GM12878 (cell line): ENCODE measurements at regions not wholly inside any gene's neighbourhood (a gene's known extent, or its start where the extent isn't known, plus 50 kb on each side); places are given as distances from the start of the nearest gene placed in this dataset.

Experiments
- ATF7 ChIP-seq: fragments of 450-650 bp; IDR thresholded peaks from 2 replicates; pipeline ENCODE4 v1.6.1; 2016; ENCODE audit warnings: low read depth, mild to moderate bottlenecking
- CREM ChIP-seq: IDR thresholded peaks from 2 replicates; pipeline ENCODE4 v1.6.1; 2014; ENCODE audit warnings: antibody characterized with exemption, low read depth
- E2F8 ChIP-seq: fragments of 450-650 bp; IDR thresholded peaks from 2 replicates; pipeline ENCODE4 v1.6.1; 2018; ENCODE audit warnings: mild to moderate bottlenecking, low read depth, moderate library complexity; ENCODE audit not compliant: partially characterized antibody
- HDGF ChIP-seq: fragments of 450-650 bp; IDR thresholded peaks from 2 replicates; pipeline ENCODE4 v1.6.1; 2016; ENCODE audit warnings: antibody characterized with exemption
- MEF2A ChIP-seq: IDR thresholded peaks from 2 replicates; pipeline ENCODE4 v1.6.1; 2011; ENCODE audit warnings: low read depth, mild to moderate bottlenecking, low read length, moderate library complexity; ENCODE audit not compliant: insufficient read depth
- MYB ChIP-seq: fragments of 150-350 bp; IDR thresholded peaks from 2 replicates; pipeline ENCODE4 v1.6.1; 2014; ENCODE audit warnings: mild to moderate bottlenecking, low read depth, low read length, borderline replicate concordance
- NR2C1 ChIP-seq: fragments of 450-650 bp; IDR thresholded peaks from 2 replicates; pipeline ENCODE4 v1.6.1; 2017; ENCODE audit warnings: antibody characterized with exemption, mild to moderate bottlenecking, moderate library complexity
- NRF1 ChIP-seq: conservative IDR thresholded peaks from 2 replicates; pipeline ENCODE4 v1.6.1; 2011; ENCODE audit warnings: mild to moderate bottlenecking, low read depth, low read length, improper control_type of control experiment
- PBX3 ChIP-seq: IDR thresholded peaks from 2 replicates; pipeline ENCODE4 v1.6.1; 2011; ENCODE audit warnings: mild to moderate bottlenecking, low read depth, low read length, moderate library complexity; ENCODE audit not compliant: insufficient replicate concordance
- RCOR1 ChIP-seq: conservative IDR thresholded peaks from 2 replicates; pipeline ENCODE4 v1.6.1; 2012; ENCODE audit warnings: low read depth, low read length, improper control_type of control experiment
- REST ChIP-seq: IDR thresholded peaks from 2 replicates; pipeline ENCODE4 v1.6.1; 2012; ENCODE audit warnings: mild to moderate bottlenecking, low read depth, low read length
- SMAD5 ChIP-seq: IDR thresholded peaks from 2 replicates; pipeline ENCODE4 v1.6.1; 2016; ENCODE audit warnings: antibody characterized with exemption, low read depth
- STAT1 ChIP-seq: fragments of 450-650 bp; conservative IDR thresholded peaks from 2 replicates; pipeline ENCODE4 v1.6.1; 2014; ENCODE audit warnings: antibody characterized with exemption, mild to moderate bottlenecking
- USF1 ChIP-seq: IDR thresholded peaks from 2 replicates; pipeline ENCODE4 v1.6.1; 2011; ENCODE audit warnings: borderline replicate concordance, low read depth, mild to moderate bottlenecking, moderate library complexity, mixed read lengths, low read length; ENCODE audit not compliant: insufficient read depth; ENCODE audit errors: extremely low read length
- YY1 ChIP-seq: IDR thresholded peaks from 2 replicates; pipeline ENCODE4 v1.6.1; 2011; ENCODE audit warnings: low read depth, mild to moderate bottlenecking, low read length
- ZNF622 ChIP-seq: fragments of 450-650 bp; IDR thresholded peaks from 2 replicates; pipeline ENCODE4 v1.6.1; 2017; ENCODE audit warnings: mild to moderate bottlenecking, inconsistent platforms

GRCh38 chr12:86713121-86713520 is 456.9 kb upstream of the MGAT4C start (continued):
- TF ChIP-seq REST (no peak), MEF2A (no peak), ZNF622 (no peak), ATF7 (no peak), HDGF (no peak), RCOR1 (no peak), NRF1 (no peak), PBX3 (no peak), SMAD5 (no peak), NR2C1 (no peak), USF1 (no peak), STAT1 (no peak), YY1 (no peak), CREM (no peak), MYB (no peak), E2F8 (no peak)
- TF ChIP-seq, all 136 proteins: peak for 0
